GM11168 (cell line): ENCODE measurements at regions not wholly inside any gene's neighbourhood (a gene's known extent, or its start where the extent isn't known, plus 50 kb on each side); places are given as distances from the start of the nearest gene placed in this dataset.

ENCODE experiments used
- in situ Hi-C: fragments of 300-500 bp; cut with MboI; formaldehyde crosslinking; loops from one replicate; pipeline ENCODE4 v1.12.0; 2022; ENCODE audit warnings: low sequenced_read_pairs; ENCODE audit not compliant: unreplicated experiment

GRCh38 chrX:22634083-22634482 is 361.4 kb downstream of the CBLL2 start:
- in situ Hi-C loops = no loop called here

GRCh38 chrX:22634751-22635150 is 362.0 kb downstream of the CBLL2 start:
- in situ Hi-C loops = no loop called here

GRCh38 chrX:22648281-22648680 is 351.5 kb upstream of the DDX53 start:
- in situ Hi-C loops = no loop called here

GRCh38 chrX:22650691-22651090 is 349.1 kb upstream of the DDX53 start:
- in situ Hi-C loops = no loop called here

GRCh38 chrX:22652596-22652995 is 347.2 kb upstream of the DDX53 start:
- in situ Hi-C loops = no loop called here

GRCh38 chrX:22660756-22661155 is 339.0 kb upstream of the DDX53 start:
- in situ Hi-C loops = no loop called here

- in situ Hi-C loops = no loop called here
Observed at GRCh38 chrX:22662776-22663175, 337.0 kb upstream of the DDX53 start.

- in situ Hi-C loops = no loop called here
Observed at GRCh38 chrX:22664826-22665225, 334.9 kb upstream of the DDX53 start.

- in situ Hi-C loops = no loop called here
Observed at GRCh38 chrX:22665818-22666217, 333.9 kb upstream of the DDX53 start.

GRCh38 chrX:22666441-22666840 is 333.3 kb upstream of the DDX53 start:
- in situ Hi-C loops = no loop called here

GRCh38 chrX:22674932-22675331 is 324.8 kb upstream of the DDX53 start:
- in situ Hi-C loops = no loop called here

- in situ Hi-C loops = no loop called here
Observed at GRCh38 chrX:22686138-22686541, 313.6 kb upstream of the DDX53 start.

- in situ Hi-C loops = no loop called here
Observed at GRCh38 chrX:22689290-22689689, 310.5 kb upstream of the DDX53 start.

- in situ Hi-C loops = no loop called here
Observed at GRCh38 chrX:22690116-22690515, 309.6 kb upstream of the DDX53 start.

- in situ Hi-C loops = no loop called here
Observed at GRCh38 chrX:22691966-22692565, 307.7 kb upstream of the DDX53 start.

- in situ Hi-C loops = no loop called here
Observed at GRCh38 chrX:22698151-22698550, 301.6 kb upstream of the DDX53 start.

GRCh38 chrX:22699581-22700091 is 300.1 kb upstream of the DDX53 start:
- in situ Hi-C loops = no loop called here

GRCh38 chrX:22712942-22713341 is 286.8 kb upstream of the DDX53 start:
- in situ Hi-C loops = no loop called here

- in situ Hi-C loops = no loop called here
Observed at GRCh38 chrX:22730542-22730941, 269.2 kb upstream of the DDX53 start.

- in situ Hi-C loops = no loop called here
Observed at GRCh38 chrX:22737541-22737940, 262.2 kb upstream of the DDX53 start.

- in situ Hi-C loops = no loop called here
Observed at GRCh38 chrX:22739276-22739675, 260.5 kb upstream of the DDX53 start.

GRCh38 chrX:22740836-22741235 is 258.9 kb upstream of the DDX53 start:
- in situ Hi-C loops = no loop called here

GRCh38 chrX:22742174-22742573 is 257.6 kb upstream of the DDX53 start:
- in situ Hi-C loops = no loop called here
